DMS153 treated with DMSO at 0.1 percent for 48 hours (cell line): ENCODE measurements at regions not wholly inside any gene's neighbourhood (a gene's known extent, or its start where the extent isn't known, plus 50 kb on each side); places are given as distances from the start of the nearest gene placed in this dataset.
"Not testable (repeated sequence)": the region's sequence is repeated elsewhere in the genome, so short reads cannot be mapped to it uniquely, and the experiment has no call there.

ENCODE experiments used
- DNase-seq: peaks from one replicate; lab custom pipeline; 2025; ENCODE audit not compliant: unreplicated experiment; lab: John Stamatoyannopoulos, UW

- DNase-seq, result not testable (repeated sequence)
These were observed 528.6 kb downstream of the IRS2 start for GRCh38 chr13:109257761-109258157.
